ENCODE measurements at regions not wholly inside any gene's neighbourhood (a gene's known extent, or its start where the extent isn't known, plus 50 kb on each side); places are given as distances from the start of the nearest gene placed in this dataset.

GRCh38 chr20:36092398-36093024 is 62.0 kb upstream of the EPB41L1 start:
- no peak overlapping the region for H3K14ac ChIP-seq (replicated peaks; ENCODE audit: low read depth, low read length)
- H2AK5ac ChIP-seq (ENCODE audit: low read depth, low read length), result no peak overlapping the region; the same call in 1 of the 2 replicates
- no peak overlapping the region for H4K91ac ChIP-seq (ENCODE audit: insufficient read depth, low read depth, low read length)
- H2AK9ac ChIP-seq (replicated peaks; ENCODE audit: low read depth, low read length, poor library complexity), result peak overlapping the region; percentile 50
- H2BK15ac ChIP-seq (ENCODE audit: low read depth, low read length), result no peak overlapping the region
- H3K4me2 ChIP-seq (ENCODE audit: low read depth, low read length), result peak overlapping the region; percentile 100
- in situ Hi-C loops (cut with MboI; ENCODE audit: low sequenced_read_pairs), result no loop called here
- H3K56ac ChIP-seq (ENCODE audit: extremely low read depth, insufficient read depth, low read length), result no peak overlapping the region
- no peak overlapping the region for H3K18ac ChIP-seq (ENCODE audit: low read depth, low read length)
- no TSS peak for BruUV-seq (replicated peaks)
- peak overlapping the region; percentile 56 for H3K4me3 ChIP-seq (ENCODE audit: insufficient read depth, low read depth, low read length)
- H2BK120ac ChIP-seq (ENCODE audit: low read depth, low read length), result no peak overlapping the region
- no peaks in the 10 kb centered on the region for H3K79me1 ChIP-seq (ENCODE audit: low read depth in 1 of 2, low read length in 2 of 2)
- H2BK20ac ChIP-seq (ENCODE audit: low read depth, low read length), result no peak overlapping the region
- dilution Hi-C loops (cut with HindIII; ENCODE audit: low sequenced_read_pairs, unreplicated experiment), result no loop called here
- ATAC-seq (ENCODE audit: low read depth) (peak; percentile 78), DNase-seq (no peak)
- H3K9me1 ChIP-seq (ENCODE audit: insufficient read depth, low read length), result peaks cover 5% of the 10 kb centered on the region; the same call in 1 of the 2 replicates
- no peak overlapping the region for H3K4ac ChIP-seq (ENCODE audit: low read depth, low read length)
- intact Hi-C loops (cut with micrococcal nuclease), result no loop called here
- H3K9ac ChIP-seq (ENCODE audit: low read depth, low read length), result no peak overlapping the region
- peak overlapping the region; percentile 87 for H2AFZ ChIP-seq (replicated peaks; ENCODE audit: low read length, poor library complexity)
- H4K20me1 ChIP-seq (ENCODE audit: insufficient read depth, low read length), result 0 out of 2 replicates have a peak, but pooled peaks cover 2% of the 10 kb centered on the region
- no peaks in the 10 kb centered on the region for H3K36me3 ChIP-seq (ENCODE audit: control insufficient read depth, insufficient read depth, low read length)
- H3K9me3 ChIP-seq (ENCODE audit: control insufficient read depth, insufficient read depth, low read length), result no peaks in the 10 kb centered on the region
- ChIA-PET POLR2A (ENCODE audit: unreplicated experiment) (no interaction called here), CTCF (interaction anchor here (0.6 kb wide), 2 partner anchors 36 to 46 kb away, joined by 3 read pairs; no protein-coding TSS in a partner anchor)
- H4K5ac ChIP-seq (ENCODE audit: low read depth, low read length), result no peak overlapping the region
- 1% methylated on average over 10 of the region's 89 CpGs; no CpG with 5 or more reads in 1 of the 2 experiments for WGBS, 2 experiments (ENCODE audit: extremely low coverage in 2 of 2, insufficient read length in 1 of 2)
- no peak overlapping the region for H2BK5ac ChIP-seq (ENCODE audit: low read depth, low read length, poor library complexity, severe bottlenecking)
- no peak overlapping the region for H3K23ac ChIP-seq (ENCODE audit: low read depth, low read length)
- no peak overlapping the region for H3K27ac ChIP-seq (ENCODE audit: insufficient read depth, low read length)
- TF ChIP-seq RAD21 (IDR thresholded peaks at IDR 0.05; ENCODE audit: low read length) (no peak), MAFK (IDR thresholded peaks at IDR 0.05; ENCODE audit: low read depth, low read length) (no peak), MXI1 (IDR thresholded peaks at IDR 0.05; ENCODE audit: borderline replicate concordance, low read depth, low read length) (no peak), CTCF (conservative IDR thresholded peaks at IDR 0.05; ENCODE audit: low read depth, low read length) (no peak), BHLHE40 (IDR thresholded peaks at IDR 0.05; ENCODE audit: low read depth, low read length) (no peak), MAZ (IDR thresholded peaks at IDR 0.05; ENCODE audit: borderline replicate concordance, low read depth, low read length) (no peak), ELK1 (IDR thresholded peaks at IDR 0.05; ENCODE audit: borderline replicate concordance, low read depth, low read length) (no peak), USF2 (IDR thresholded peaks at IDR 0.05; ENCODE audit: low read depth, low read length) (no peak), CHD1 (IDR thresholded peaks at IDR 0.05; ENCODE audit: low read depth, low read length) (no peak), CEBPB (IDR thresholded peaks at IDR 0.05; ENCODE audit: low read depth, low read length) (no peak), NFE2L2 (IDR thresholded peaks at IDR 0.05; ENCODE audit: low read depth, low read length) (no peak), SMC3 (IDR thresholded peaks at IDR 0.05; ENCODE audit: low read depth, low read length) (no peak)
- no peak overlapping the region for H4K8ac ChIP-seq (ENCODE audit: low read depth in 2 of 2, low read length in 2 of 2)
- peaks cover 43% of the 10 kb centered on the region for H3K27me3 ChIP-seq (ENCODE audit: control insufficient read depth, insufficient read depth, low read length)
- H3K4me1 ChIP-seq (ENCODE audit: control insufficient read depth, insufficient read depth, low read length), result peaks cover 7% of the 10 kb centered on the region; the same call in 1 of the 2 replicates

All from IMR-90 (cell line).